ENCODE measurements at regions not wholly inside any gene's neighbourhood (a gene's known extent, or its start where the extent isn't known, plus 50 kb on each side); places are given as distances from the start of the nearest gene placed in this dataset.

DNA sequence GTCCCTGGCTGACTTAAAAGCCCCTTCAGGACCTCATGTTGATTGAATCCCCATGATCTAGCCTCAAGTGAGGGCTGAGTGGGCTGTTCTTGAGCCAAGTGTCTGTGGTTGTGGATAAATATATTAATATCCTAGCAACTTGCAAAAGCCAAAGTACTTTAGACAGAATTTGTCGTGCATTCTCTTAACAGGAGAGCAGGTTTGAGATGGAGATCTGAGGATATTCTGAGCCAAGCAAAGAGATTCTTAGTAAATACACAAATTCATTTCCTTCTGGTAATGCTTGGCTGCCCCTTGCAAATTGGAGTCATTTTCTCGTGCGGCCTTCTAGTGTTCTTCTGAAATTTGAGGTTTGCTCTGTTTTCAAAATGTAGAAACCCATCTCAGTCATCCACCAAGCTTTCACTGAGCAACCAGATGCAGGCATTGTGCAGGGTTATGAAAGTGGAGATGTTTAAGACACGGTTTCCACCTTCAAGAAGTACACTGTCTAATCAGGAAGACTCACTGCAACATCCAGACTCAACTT is 242.1 kb upstream of the JUN start:
- WGBS, 2 donors = 62% methylated on average over 4 of the region's 4 CpGs
- DNase-seq (ENCODE audit: low spot score in 2 of 2) = no peak
- intact Hi-C loops (cut with DNase I; ENCODE audit: low total_unique reads) = no loop called here

DNA sequence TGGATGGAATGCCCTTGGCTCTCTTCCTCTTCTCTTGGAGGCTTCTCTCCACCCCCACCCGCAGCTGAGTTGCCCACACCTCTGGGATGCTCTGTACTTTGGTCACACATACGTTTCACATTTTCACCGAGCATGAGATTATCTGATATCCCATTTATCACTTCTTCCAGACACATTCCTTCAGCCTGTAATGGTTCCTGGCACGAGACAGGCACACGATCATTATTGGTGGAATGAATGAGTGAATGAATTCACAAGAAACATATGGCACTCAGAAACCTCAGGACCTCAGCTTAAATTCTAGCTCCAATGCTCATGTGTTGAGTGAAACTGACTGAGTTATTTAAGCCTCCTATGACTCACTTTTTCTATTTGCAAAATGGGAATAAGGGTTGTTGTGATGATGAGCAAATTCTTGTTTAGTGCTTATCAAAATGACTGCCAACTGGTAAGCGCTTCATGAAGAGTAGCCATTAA is 242.7 kb upstream of the JUN start:
- DNase-seq (ENCODE audit: low spot score in 2 of 2) = no peak
- H3K4me3 ChIP-seq (ENCODE audit: low read depth, poor library complexity, severe bottlenecking) = no peak overlapping the region
- TF ChIP-seq POLR2A (IDR thresholded peaks at IDR 0.05) = no peak
- TF ChIP-seq, protein P1, sequence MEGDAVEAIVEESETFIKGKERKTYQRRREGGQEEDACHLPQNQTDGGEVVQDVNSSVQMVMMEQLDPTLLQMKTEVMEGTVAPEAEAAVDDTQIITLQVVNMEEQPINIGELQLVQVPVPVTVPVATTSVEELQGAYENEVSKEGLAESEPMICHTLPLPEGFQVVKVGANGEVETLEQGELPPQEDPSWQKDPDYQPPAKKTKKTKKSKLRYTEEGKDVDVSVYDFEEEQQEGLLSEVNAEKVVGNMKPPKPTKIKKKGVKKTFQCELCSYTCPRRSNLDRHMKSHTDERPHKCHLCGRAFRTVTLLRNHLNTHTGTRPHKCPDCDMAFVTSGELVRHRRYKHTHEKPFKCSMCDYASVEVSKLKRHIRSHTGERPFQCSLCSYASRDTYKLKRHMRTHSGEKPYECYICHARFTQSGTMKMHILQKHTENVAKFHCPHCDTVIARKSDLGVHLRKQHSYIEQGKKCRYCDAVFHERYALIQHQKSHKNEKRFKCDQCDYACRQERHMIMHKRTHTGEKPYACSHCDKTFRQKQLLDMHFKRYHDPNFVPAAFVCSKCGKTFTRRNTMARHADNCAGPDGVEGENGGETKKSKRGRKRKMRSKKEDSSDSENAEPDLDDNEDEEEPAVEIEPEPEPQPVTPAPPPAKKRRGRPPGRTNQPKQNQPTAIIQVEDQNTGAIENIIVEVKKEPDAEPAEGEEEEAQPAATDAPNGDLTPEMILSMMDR (IDR thresholded peaks at IDR 0.05) = no peak
- intact Hi-C loops (cut with DNase I; ENCODE audit: low total_unique reads) = no loop called here
- 62 to 67% methylated on average over 6 of the region's 6 CpGs for WGBS, 2 donors

More for the DNA sequence above, 242.1 kb upstream of the JUN start:
- H3K4me3 ChIP-seq (ENCODE audit: low read depth, poor library complexity, severe bottlenecking) = no peak overlapping the region
- no peak for TF ChIP-seq POLR2A (IDR thresholded peaks at IDR 0.05)
- TF ChIP-seq, protein P1 (IDR thresholded peaks at IDR 0.05) = no peak

DNA sequence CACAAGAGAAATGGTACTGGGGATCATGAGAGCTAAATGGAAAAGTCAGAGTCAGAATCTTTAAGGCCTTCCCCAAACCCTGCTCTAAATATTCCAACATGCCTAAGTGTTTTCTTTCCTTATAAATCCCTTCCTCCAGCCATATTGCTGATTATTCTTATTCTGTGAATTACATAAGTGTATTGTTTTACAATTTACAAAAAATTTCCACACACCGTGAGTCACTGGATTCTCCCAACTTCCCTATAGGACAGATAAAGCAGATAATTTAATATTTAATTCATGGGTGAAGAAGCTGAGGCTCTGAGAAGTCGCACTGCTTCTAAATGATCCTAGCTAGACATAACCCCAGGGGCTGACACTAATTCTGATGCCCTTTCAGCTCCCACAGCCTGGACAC is 243.3 kb upstream of the JUN start:
- WGBS, 2 donors = 74 to 85% methylated on average over 2 of the region's 2 CpGs
- TF ChIP-seq POLR2A (IDR thresholded peaks at IDR 0.05) = no peak
- TF ChIP-seq, protein P1 (IDR thresholded peaks at IDR 0.05) = no peak

DNA sequence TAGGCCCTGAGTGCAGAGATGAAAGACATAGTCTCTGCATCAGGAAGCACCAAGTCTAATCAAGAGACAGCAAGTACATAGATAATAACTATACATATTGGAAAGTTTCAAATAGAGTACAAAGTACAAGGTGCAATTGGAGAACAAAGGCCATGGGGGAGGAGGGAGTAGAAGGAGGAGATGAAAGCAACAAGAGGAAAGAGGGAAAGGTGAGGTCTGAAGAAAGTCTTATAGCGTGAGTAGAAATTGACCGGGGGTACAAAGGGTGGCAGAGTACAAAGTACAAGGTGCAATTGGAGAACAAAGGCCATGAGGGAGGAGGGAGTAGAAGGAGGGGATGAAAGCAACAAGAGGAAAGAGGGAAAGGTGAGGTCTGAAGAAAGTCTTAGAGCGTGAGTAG is 244.2 kb upstream of the JUN start:
- no peak for DNase-seq (ENCODE audit: low spot score in 2 of 2)
- WGBS, 2 donors = 94 to 97% methylated on average over 3 of the region's 3 CpGs
- no peak overlapping the region for H3K4me3 ChIP-seq (ENCODE audit: low read depth, poor library complexity, severe bottlenecking)
- intact Hi-C loops (cut with DNase I; ENCODE audit: low total_unique reads) = no loop called here
- TF ChIP-seq POLR2A (IDR thresholded peaks at IDR 0.05) = no peak
- TF ChIP-seq, protein P1 (IDR thresholded peaks at IDR 0.05) = no peak

More for the DNA sequence above, 243.3 kb upstream of the JUN start:
- H3K4me3 ChIP-seq (ENCODE audit: low read depth, poor library complexity, severe bottlenecking) = no peak overlapping the region
- intact Hi-C loops (cut with DNase I; ENCODE audit: low total_unique reads) = no loop called here
- no peak for DNase-seq (ENCODE audit: low spot score in 2 of 2)

DNA sequence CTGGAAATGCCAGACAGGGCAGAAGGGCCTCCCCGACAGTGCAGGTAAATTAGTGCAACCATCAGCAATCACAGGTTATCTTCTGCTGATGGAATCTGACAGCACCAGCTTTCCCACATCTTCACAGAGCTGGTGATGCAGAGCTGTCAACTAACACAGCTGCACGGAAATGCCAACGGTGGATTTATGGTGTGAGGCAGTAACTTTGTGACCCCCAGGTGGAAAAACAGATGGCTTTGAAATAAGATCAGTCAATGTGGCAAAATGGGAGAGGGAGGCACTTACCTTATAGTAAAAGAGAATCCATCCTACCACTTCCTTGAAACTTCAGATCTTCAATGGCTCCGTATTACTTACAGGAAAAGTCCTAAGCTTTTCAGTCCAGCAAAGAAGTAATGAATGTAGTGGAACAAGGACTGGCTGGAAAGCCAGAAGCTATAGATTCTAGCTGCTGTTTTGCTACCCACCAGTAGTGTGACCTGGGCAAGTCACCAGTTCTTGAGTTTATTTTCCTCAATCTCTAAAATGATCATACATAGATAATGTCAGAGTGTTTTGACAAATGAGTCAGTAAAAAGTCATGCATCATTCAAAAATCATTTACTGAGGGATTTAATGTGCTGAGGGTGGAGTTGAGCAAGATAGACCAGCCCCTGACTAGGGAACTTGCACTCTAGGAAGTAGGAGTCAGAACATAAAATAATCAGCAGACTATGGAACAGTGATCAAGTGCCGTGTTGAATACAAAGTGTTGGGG is 245.7 kb upstream of the JUN start:
- no peak for DNase-seq (ENCODE audit: low spot score in 2 of 2)
- intact Hi-C loops (cut with DNase I; ENCODE audit: low total_unique reads) = no loop called here
- WGBS, 2 donors = 71 to 79% methylated on average over 5 of the region's 5 CpGs
- no peak overlapping the region for H3K4me3 ChIP-seq (ENCODE audit: low read depth, poor library complexity, severe bottlenecking)
- TF ChIP-seq POLR2A (IDR thresholded peaks at IDR 0.05) = no peak
- TF ChIP-seq, protein P1 (IDR thresholded peaks at IDR 0.05) = no peak

Measured in lower leg skin (tissue), 4 donors.